Osteoblast (primary cell): ENCODE measurements at regions not wholly inside any gene's neighbourhood (a gene's known extent, or its start where the extent isn't known, plus 50 kb on each side); places are given as distances from the start of the nearest gene placed in this dataset.

ENCODE experiments used
- DNase-seq: peaks from one replicate; pipeline ENCODE4 v3.0.0; 2011; ENCODE audit warnings: low spot score, mixed read lengths; ENCODE audit not compliant: insufficient read length; ENCODE audit errors: missing footprints
- H2AFZ ChIP-seq: 2 replicates; pipeline ENCODE4 v1.6.0; 2011; ENCODE audit warnings: mild to moderate bottlenecking, low read length
- H3K27ac ChIP-seq: 2 replicates; pipeline ENCODE4 v1.5.1; 2011; ENCODE audit warnings: mild to moderate bottlenecking, low read depth, low read length, moderate library complexity
- H3K27me3 ChIP-seq: 2 replicates; pipeline ENCODE4 v1.6.0; 2012; ENCODE audit warnings: mild to moderate bottlenecking, control low read depth, inconsistent platforms, low read length, moderate library complexity; ENCODE audit not compliant: insufficient read depth
- H3K36me3 ChIP-seq: 2 replicates; pipeline ENCODE4 v1.5.1; 2011; ENCODE audit warnings: mild to moderate bottlenecking, low read length, control low read depth, moderate library complexity; ENCODE audit not compliant: insufficient read depth
- H3K4me1 ChIP-seq: 2 replicates; pipeline ENCODE4 v1.5.1; 2011; ENCODE audit warnings: mild to moderate bottlenecking, low read length, control low read depth, moderate library complexity; ENCODE audit not compliant: insufficient read depth
- H3K4me2 ChIP-seq: 2 replicates; pipeline ENCODE4 v1.6.0; 2011; ENCODE audit warnings: mild to moderate bottlenecking, low read length; ENCODE audit not compliant: insufficient read depth
- H3K4me3 ChIP-seq: fragments of 200-600 bp; sonication (generic); 3 replicates; pipeline ENCODE4 v1.5.1; 2012; ENCODE audit warnings: mild to moderate bottlenecking, low read length, inconsistent platforms; ENCODE audit not compliant: insufficient read depth
- H3K79me2 ChIP-seq: 2 replicates; pipeline ENCODE4 v1.6.0; 2012; ENCODE audit warnings: mild to moderate bottlenecking, low read length, control low read depth, inconsistent platforms; ENCODE audit not compliant: insufficient read depth
- H3K9me3 ChIP-seq: 2 replicates; pipeline ENCODE4 v1.5.1; 2011; ENCODE audit warnings: low read depth, low read length, control low read depth
- H4K20me1 ChIP-seq: 2 replicates; pipeline ENCODE4 v1.6.0; 2012; ENCODE audit warnings: mild to moderate bottlenecking, low read length, control low read depth; ENCODE audit not compliant: insufficient read depth
- TF ChIP-seq, protein P1 (sequence below): IDR thresholded peaks from 2 replicates; pipeline ENCODE4 v1.5.1; 2011; ENCODE audit warnings: mild to moderate bottlenecking, low read depth, low read length, moderate library complexity; ENCODE audit errors: extremely low read depth

DNA sequence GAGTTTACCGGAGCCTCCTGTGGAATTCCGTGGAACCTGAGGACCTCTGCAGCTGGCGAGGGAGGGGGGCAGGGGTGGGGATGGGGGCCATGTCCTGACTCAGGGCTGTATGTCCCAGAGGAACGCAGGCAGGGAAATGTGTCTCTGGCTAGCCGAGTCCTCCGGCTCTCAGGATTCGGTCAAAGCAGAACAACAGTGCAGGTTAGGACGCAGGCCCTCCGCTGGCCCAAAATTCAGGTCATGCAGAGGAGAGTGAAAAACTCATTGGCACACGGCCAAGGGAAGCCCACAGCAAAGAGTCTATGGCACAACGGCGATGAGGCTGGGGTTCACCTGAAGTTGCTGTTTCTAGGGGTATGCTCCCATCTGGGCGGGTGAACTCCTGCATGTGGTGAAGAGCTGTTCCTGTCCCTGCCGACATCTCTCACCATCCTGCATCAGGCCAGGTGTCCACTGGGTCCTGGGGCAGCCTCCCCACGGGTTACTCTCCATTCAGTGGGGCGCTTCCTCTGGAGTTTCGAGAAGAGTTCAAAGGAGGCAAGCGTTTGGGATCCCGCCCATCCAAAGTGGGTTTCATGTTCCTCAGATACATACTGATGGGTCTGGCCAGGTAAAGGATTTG lies 1055.3 kb downstream of the BRD1 start:
- H3K27me3 ChIP-seq: no peaks in the 10 kb centered on the region
- H3K4me2 ChIP-seq: no peak overlapping the region
- TF ChIP-seq, protein P1, sequence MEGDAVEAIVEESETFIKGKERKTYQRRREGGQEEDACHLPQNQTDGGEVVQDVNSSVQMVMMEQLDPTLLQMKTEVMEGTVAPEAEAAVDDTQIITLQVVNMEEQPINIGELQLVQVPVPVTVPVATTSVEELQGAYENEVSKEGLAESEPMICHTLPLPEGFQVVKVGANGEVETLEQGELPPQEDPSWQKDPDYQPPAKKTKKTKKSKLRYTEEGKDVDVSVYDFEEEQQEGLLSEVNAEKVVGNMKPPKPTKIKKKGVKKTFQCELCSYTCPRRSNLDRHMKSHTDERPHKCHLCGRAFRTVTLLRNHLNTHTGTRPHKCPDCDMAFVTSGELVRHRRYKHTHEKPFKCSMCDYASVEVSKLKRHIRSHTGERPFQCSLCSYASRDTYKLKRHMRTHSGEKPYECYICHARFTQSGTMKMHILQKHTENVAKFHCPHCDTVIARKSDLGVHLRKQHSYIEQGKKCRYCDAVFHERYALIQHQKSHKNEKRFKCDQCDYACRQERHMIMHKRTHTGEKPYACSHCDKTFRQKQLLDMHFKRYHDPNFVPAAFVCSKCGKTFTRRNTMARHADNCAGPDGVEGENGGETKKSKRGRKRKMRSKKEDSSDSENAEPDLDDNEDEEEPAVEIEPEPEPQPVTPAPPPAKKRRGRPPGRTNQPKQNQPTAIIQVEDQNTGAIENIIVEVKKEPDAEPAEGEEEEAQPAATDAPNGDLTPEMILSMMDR: no peak
- H3K27ac ChIP-seq: no peak overlapping the region
- H3K9me3 ChIP-seq: peaks cover under 1% of the 10 kb centered on the region
- H3K36me3 ChIP-seq: no peaks in the 10 kb centered on the region
- no peak overlapping the region for H3K4me3 ChIP-seq
- H3K4me1 ChIP-seq: no peaks in the 10 kb centered on the region
- H3K79me2 ChIP-seq: no peaks in the 10 kb centered on the region
- H4K20me1 ChIP-seq: no peaks in the 10 kb centered on the region
- no peak overlapping the region for H2AFZ ChIP-seq
- DNase-seq: no peak

DNA sequence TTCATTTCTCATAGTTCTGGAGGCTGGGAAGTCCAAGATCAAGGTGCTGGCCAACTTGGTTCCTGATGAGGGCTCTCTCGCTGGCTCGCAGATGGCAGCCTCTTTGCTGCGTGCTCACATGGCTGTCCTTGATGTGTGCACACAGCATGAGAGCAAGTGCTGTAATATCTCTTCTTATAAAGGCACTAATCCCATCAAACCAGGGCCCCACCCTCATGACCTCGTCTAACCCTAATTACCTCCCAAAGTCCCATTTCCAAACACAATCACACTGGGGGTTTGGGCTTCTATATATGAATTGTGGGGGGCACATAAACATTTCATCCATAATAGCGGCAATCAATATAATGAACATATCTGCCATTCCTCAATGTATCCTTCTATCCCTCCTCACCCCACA lies 1062.1 kb downstream of the BRD1 start:
- Histone ChIP-seq H3K27me3 (no peaks in the 10 kb centered on the region), H3K36me3 (no peaks in the 10 kb centered on the region), H3K4me2 (no peak overlapping the region), H3K9me3 (peaks cover 2% of the 10 kb centered on the region), H3K4me1 (no peaks in the 10 kb centered on the region), H3K79me2 (no peaks in the 10 kb centered on the region), H3K27ac (no peak overlapping the region), H3K4me3 (no peak overlapping the region), H4K20me1 (no peaks in the 10 kb centered on the region), H2AFZ (no peak overlapping the region)
- no peak for DNase-seq
- TF ChIP-seq, protein P1: no peak

DNA sequence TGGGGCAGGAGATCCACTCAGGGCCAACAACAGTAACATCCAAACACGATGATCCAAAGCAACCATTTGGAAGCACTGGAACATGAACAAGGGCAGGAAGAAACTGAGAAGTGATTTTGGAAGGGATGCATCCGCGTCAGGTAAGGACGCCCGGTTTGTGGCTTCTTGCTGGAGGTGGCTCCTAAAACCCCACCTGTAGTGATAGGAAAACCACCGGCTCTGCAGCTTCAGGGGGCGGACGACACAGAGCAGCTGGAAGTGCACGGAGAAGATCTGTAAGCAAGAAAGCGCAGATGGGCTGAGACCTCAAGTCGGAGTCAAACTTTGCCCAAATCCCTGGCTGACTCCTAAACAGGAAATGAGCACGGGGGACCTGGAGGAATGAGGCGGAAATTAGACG lies 1066.1 kb downstream of the BRD1 start:
- TF ChIP-seq, protein P1: no peak
- H3K79me2 ChIP-seq: no peaks in the 10 kb centered on the region
- H3K4me3 ChIP-seq: no peak overlapping the region
- H2AFZ ChIP-seq: no peak overlapping the region
- DNase-seq: no peak
- H3K4me1 ChIP-seq: no peaks in the 10 kb centered on the region
- H4K20me1 ChIP-seq: no peaks in the 10 kb centered on the region
- no peaks in the 10 kb centered on the region for H3K27me3 ChIP-seq
- peaks cover 2% of the 10 kb centered on the region for H3K9me3 ChIP-seq
- no peaks in the 10 kb centered on the region for H3K36me3 ChIP-seq
- no peak overlapping the region for H3K4me2 ChIP-seq
- H3K27ac ChIP-seq: no peak overlapping the region

DNA sequence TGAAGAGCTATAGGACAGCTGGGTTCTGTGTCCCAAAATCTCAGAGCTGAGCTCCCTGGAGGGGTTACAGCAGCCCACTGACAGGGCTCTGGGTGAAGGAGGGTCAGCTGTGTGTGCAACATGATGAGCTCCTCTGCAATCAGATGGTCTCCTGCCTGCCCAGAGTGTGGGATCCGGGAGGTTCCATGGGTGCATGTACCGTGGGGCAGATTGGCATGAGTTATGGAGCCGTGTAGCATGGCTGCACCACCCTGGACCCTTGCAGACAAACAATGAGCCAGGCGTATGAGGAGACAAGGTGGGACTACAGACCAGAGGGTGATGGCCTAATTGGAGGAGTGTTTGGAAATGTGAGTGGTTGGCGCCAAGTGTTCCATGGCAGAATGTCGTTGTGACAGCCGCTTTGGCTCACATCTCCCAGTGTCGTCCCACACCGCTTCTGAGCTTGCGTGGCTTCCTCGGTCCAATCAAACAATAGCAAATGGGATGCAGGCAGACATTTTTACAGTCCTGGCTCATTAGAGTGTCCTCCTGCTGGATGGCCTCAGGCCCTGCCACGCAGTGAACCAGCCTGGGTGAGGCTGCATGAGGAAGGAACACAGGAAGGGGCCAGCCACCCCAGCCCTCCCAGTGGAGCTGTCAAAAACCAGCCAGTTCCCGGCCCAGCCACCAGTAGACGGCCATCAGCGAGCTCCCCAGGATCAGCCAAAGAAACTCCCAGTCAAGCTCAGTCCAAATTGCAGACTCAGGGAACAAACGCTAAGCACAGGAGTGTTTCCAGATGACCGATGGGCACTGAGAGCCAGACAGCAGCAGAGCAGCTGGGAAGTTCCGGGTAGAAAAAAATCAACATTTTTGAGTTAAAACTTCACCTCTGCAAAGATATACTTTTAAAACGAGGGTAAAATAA lies 1066.9 kb downstream of the BRD1 start:
- H4K20me1 ChIP-seq: no peaks in the 10 kb centered on the region
- no peak overlapping the region for H3K27ac ChIP-seq
- H3K4me1 ChIP-seq: no peaks in the 10 kb centered on the region
- no peaks in the 10 kb centered on the region for H3K36me3 ChIP-seq
- H2AFZ ChIP-seq: no peak overlapping the region
- no peak for DNase-seq
- TF ChIP-seq, protein P1: no peak
- H3K4me3 ChIP-seq: no peak overlapping the region
- H3K79me2 ChIP-seq: no peaks in the 10 kb centered on the region
- H3K9me3 ChIP-seq: peaks cover 2% of the 10 kb centered on the region
- H3K4me2 ChIP-seq: no peak overlapping the region
- no peaks in the 10 kb centered on the region for H3K27me3 ChIP-seq
